ENCODE measurements at regions not wholly inside any gene's neighbourhood (a gene's known extent, or its start where the extent isn't known, plus 50 kb on each side); places are given as distances from the start of the nearest gene placed in this dataset.

GRCh38 chr9:136604823-136605525 lies 57.7 kb upstream of the EGFL7 start:
- no peak overlapping the region for H3K9ac ChIP-seq (replicated peaks in 1 of 4; ENCODE audit: extremely low read depth in 1 of 4, low read depth in 3 of 4, low read length in 3 of 4)
- no peaks in the 10 kb centered on the region for H3K79me1 ChIP-seq (ENCODE audit: low read depth, low read length)
- ChIA-PET CTCF (ENCODE audit: partially characterized antibody) (interaction anchor here (0.7 to 5.8 kb wide), 18 partner anchors 10 to 233 kb away, joined by 3 to 24 read pairs (median 5); no protein-coding TSS in a partner anchor), POLR2A (ENCODE audit: partially characterized antibody) (interaction anchor here (1.1 to 6.1 kb wide), 4 partner anchors 9 to 33 kb away, joined by 3 to 28 read pairs (median 6); no protein-coding TSS in a partner anchor)
- H4K91ac ChIP-seq (replicated peaks; ENCODE audit: insufficient read length, low read length) = peak overlapping the region; percentile 84
- 0 out of 7 replicates have a peak, but pooled peaks cover 0 to 2% (median 0%) of the 10 kb centered on the region in 4 experiments for H3K27me3 ChIP-seq (replicated peaks in 1 of 4; ENCODE audit: control insufficient read depth in 3 of 4, extremely low read depth in 1 of 4, insufficient read depth in 3 of 4, low read length in 3 of 4)
- 0 out of 2 replicates have a peak overlapping the region, but pooled peaks have one; percentile 58 for H4K8ac ChIP-seq (ENCODE audit: extremely low read depth, insufficient read depth, low read length)
- FAIRE-seq (no peak), DNase-seq (ENCODE audit: low read depth in 1 of 2, low spot score in 2 of 2) (no peak)
- no peak overlapping the region for H3K14ac ChIP-seq (ENCODE audit: insufficient read length)
- no peak overlapping the region for H3K56ac ChIP-seq (replicated peaks; ENCODE audit: insufficient read length, low read depth, low read length)
- H3K4ac ChIP-seq (replicated peaks; ENCODE audit: insufficient read length, low read depth, low read length) = peak overlapping the region; percentile 50
- no peak overlapping the region for H3K4me2 ChIP-seq (ENCODE audit: insufficient read depth in 1 of 2, low read depth in 2 of 2, low read length in 2 of 2)
- H2BK15ac ChIP-seq (ENCODE audit: low read length) = peak overlapping the region; percentile 95; the same call in 1 of the 2 replicates
- no peaks in the 10 kb centered on the region for H3K79me2 ChIP-seq (ENCODE audit: control insufficient read depth in 1 of 2, insufficient read depth in 2 of 2, low read length in 2 of 2)
- no peaks in the 10 kb centered on the region for H3K23me2 ChIP-seq (ENCODE audit: low read depth, low read length)
- no peak overlapping the region for H2BK120ac ChIP-seq (replicated peaks; ENCODE audit: low read depth, low read length)
- no peaks in the 10 kb centered on the region for H3K36me3 ChIP-seq (ENCODE audit: control insufficient read depth in 2 of 4, insufficient read depth in 4 of 4, low read length in 3 of 4)
- WGBS, 2 experiments (ENCODE audit: extremely low coverage in 1 of 2, insufficient coverage in 1 of 2, insufficient read length in 1 of 2, insufficient replicate concordance in 2 of 2, low coverage in 1 of 2, low lambda C conversion rate in 2 of 2, missing lambda C conversion rate in 1 of 2) = 92% methylated on average over 17 of the region's 26 CpGs; no CpG with 5 or more reads in 1 of the 2 experiments
- H4K20me1 ChIP-seq (replicated peaks in 1 of 2; ENCODE audit: control insufficient read depth in 1 of 2, insufficient read depth in 2 of 2, low read length in 2 of 2) = peaks cover 0 to 2% of the 10 kb centered on the region in 2 experiments
- H2BK5ac ChIP-seq (ENCODE audit: low read depth, low read length) = peak overlapping the region; percentile 63; the same call in 1 of the 2 replicates
- H3K9me3 ChIP-seq (ENCODE audit: insufficient read depth in 2 of 2, low read depth in 1 of 2, low read length in 1 of 2) = no peaks in the 10 kb centered on the region; a peak in 1 of 4 replicates
- H4K5ac ChIP-seq (ENCODE audit: insufficient read length, low read depth, low read length) = no peak overlapping the region
- peak overlapping the region; percentile 39; the same call in 1 of the 2 replicates for H2AK5ac ChIP-seq (ENCODE audit: low read depth, low read length)
- H2BK20ac ChIP-seq (ENCODE audit: low read length) = peak overlapping the region; percentile 48; the same call in 1 of the 2 replicates
- no peak overlapping the region for H2AFZ ChIP-seq (ENCODE audit: low read length)
- peak overlapping the region; percentile 80; the same call in 1 of the 2 replicates for H2BK12ac ChIP-seq (ENCODE audit: low read depth, low read length)
- no peak overlapping the region for H3K4me3 ChIP-seq (ENCODE audit: extremely low read depth in 1 of 4, insufficient read depth in 2 of 4, low read depth in 3 of 4, low read length in 4 of 4)
- peak overlapping the region; percentile 60; the same call in 1 of the 2 replicates for H3K18ac ChIP-seq (ENCODE audit: extremely low read depth, low read length)
- 0 out of 4 replicates have a peak, but pooled peaks of 1 of the 3 experiments have one; percentile 6 for TF ChIP-seq CTCF (IDR thresholded peaks at IDR 0.05; ENCODE audit: control extremely low read depth in 1 of 3, insufficient read depth in 1 of 3, low read depth in 1 of 3, low read length in 3 of 3)
- no peak for TF ChIP-seq MAX (IDR thresholded peaks at IDR 0.05)
- no peak for TF ChIP-seq SIN3A (conservative IDR thresholded peaks at IDR 0.05 in 1 of 2, IDR thresholded peaks at IDR 0.05 in 1 of 2; ENCODE audit: low read depth in 1 of 2, low read length in 2 of 2)
- TF ChIP-seq TAF1 (IDR thresholded peaks at IDR 0.05; ENCODE audit: low read depth, low read length) = no peak
- peaks cover 0 to 32% (median 13%) of the 10 kb centered on the region in 4 experiments; a peak in 5 of 7 replicates for H3K4me1 ChIP-seq (replicated peaks in 1 of 4; ENCODE audit: control insufficient read depth in 3 of 4, insufficient read depth in 4 of 4, low read length in 3 of 4)
- H3K27ac ChIP-seq (ENCODE audit: low read depth, low read length) = no peak overlapping the region
- no peak overlapping the region for H3K23ac ChIP-seq (ENCODE audit: insufficient read length)
